ENCODE measurements at regions not wholly inside any gene's neighbourhood (a gene's known extent, or its start where the extent isn't known, plus 50 kb on each side); places are given as distances from the start of the nearest gene placed in this dataset.

DNA sequence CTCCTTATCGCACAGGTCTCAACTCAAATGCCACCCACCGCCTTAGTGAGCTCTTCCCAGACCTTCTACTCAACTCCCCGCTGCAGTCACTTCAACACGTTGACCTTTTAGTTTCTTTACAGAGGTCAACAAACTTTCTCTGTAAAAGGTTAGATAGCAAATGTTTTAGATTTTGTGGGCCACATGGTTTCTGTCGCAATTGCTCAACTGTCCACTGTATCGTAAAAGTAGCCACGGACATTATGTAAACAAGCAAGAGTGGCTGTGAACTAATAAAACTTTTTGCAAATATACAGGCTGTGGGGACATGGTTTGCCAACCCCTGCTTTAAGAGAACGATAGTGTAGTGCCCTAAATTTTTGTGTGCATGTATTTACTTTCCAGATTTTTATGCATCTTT, 247.6 kb upstream of the TSHZ2 start:
- H3K36me3 ChIP-seq (ENCODE audit: control insufficient read depth, insufficient read depth, low read length, severe bottlenecking): no peaks in the 10 kb centered on the region
- H3K4me1 ChIP-seq (ENCODE audit: control insufficient read depth, insufficient read depth, low read length): no peaks in the 10 kb centered on the region
- peaks cover under 1% of the 10 kb centered on the region for H3K9me3 ChIP-seq (ENCODE audit: control insufficient read depth, low read length)
- no peak overlapping the region for H3K9ac ChIP-seq (ENCODE audit: low read length)
- no peaks in the 10 kb centered on the region for H3K27me3 ChIP-seq (replicated peaks; ENCODE audit: control insufficient read depth, insufficient read depth, low read length)
- DNase-seq (ENCODE audit: low read depth): no peak
- H3K4me3 ChIP-seq (ENCODE audit: low read length): no peak overlapping the region

DNA sequence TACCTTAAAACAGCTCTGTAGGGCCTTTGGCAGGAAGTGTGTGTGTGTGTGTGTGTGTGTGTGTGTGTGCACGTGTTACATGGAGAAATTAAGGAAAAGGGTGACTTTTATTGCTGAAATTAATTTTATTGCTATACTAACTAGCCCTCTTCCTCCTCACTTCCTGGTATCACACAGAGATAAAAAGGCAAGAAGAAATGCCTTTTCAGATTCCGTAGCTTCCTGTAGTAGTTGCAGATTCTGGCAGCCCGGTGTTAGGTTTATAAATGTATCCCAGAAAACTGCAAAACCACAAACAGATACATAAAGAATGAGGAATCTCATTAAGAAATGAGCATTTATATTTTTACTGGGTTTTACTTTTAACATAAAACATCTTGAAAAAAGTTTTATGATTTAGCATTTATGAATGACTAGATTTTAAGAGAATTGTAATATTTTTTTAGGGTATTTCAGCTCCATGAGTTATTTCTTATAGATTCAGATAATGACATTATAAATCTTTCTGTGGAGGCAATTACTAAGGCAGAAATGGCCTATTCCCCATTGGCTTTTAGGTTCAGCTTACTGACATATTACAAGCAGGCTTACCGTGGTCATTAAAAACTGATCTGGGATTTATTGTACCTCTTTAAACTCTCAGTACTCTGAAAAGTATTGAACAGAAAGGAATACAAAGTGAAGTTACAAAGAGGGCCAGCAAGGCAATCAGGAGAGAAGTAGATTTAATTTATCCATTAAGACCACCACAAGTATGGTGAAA, 249.1 kb upstream of the TSHZ2 start:
- no peaks in the 10 kb centered on the region for H3K9me3 ChIP-seq (ENCODE audit: control insufficient read depth, low read length)
- no peak overlapping the region for H3K9ac ChIP-seq (ENCODE audit: low read length)
- H3K4me1 ChIP-seq (ENCODE audit: control insufficient read depth, insufficient read depth, low read length): no peaks in the 10 kb centered on the region
- H3K36me3 ChIP-seq (ENCODE audit: control insufficient read depth, insufficient read depth, low read length, severe bottlenecking): no peaks in the 10 kb centered on the region
- no peak for DNase-seq (ENCODE audit: low read depth)
- H3K27me3 ChIP-seq (replicated peaks; ENCODE audit: control insufficient read depth, insufficient read depth, low read length): no peaks in the 10 kb centered on the region
- H3K4me3 ChIP-seq (ENCODE audit: low read length): no peak overlapping the region

DNA sequence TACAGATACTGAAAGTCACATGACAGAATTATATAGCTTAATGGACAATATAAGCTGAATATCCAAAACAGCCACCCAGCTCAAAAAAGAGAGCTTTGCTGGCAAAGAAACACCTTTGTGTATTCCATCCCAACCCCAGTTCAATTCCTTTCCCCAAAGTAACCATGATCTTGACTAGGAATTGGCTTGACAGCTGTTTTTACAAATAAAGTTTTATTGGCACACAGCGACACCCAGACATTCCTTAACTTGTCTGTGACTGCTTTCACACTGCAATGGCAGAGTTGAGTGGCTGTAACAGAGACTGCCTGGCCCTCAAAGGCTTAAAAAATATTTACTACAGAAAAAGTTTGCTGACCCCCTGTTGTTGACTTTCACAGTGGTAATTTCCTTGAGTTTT, 264.0 kb upstream of the TSHZ2 start:
- Histone ChIP-seq H3K9me3 (ENCODE audit: control insufficient read depth, low read length) (no peaks in the 10 kb centered on the region), H3K9ac (ENCODE audit: low read length) (no peak overlapping the region), H3K36me3 (ENCODE audit: control insufficient read depth, insufficient read depth, low read length, severe bottlenecking) (no peaks in the 10 kb centered on the region), H3K4me3 (ENCODE audit: low read length) (no peak overlapping the region), H3K27me3 (replicated peaks; ENCODE audit: control insufficient read depth, insufficient read depth, low read length) (no peaks in the 10 kb centered on the region), H3K4me1 (ENCODE audit: control insufficient read depth, insufficient read depth, low read length) (no peaks in the 10 kb centered on the region)
- DNase-seq (ENCODE audit: low read depth): no peak

DNA sequence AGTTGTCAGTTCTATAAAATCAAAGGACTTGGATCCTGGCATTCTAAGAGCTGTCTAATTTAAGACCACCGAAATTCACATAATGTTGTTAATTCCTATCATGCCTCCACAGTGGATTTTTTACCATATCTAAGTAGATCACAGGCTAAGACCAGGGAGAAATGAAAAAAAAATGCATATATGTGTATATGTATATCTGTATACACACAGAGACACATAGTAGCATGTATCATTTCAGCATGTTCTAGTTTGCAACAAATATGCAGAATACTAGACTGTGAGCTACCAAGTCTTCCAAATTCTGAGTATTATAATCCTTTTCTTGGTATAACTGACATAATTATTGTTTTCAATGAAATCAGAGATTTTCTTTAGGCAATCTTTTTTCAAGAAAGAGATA, 267.6 kb upstream of the TSHZ2 start:
- DNase-seq (ENCODE audit: low read depth): no peak
- H3K4me3 ChIP-seq (ENCODE audit: low read length): no peak overlapping the region
- H3K9ac ChIP-seq (ENCODE audit: low read length): no peak overlapping the region
- no peaks in the 10 kb centered on the region for H3K9me3 ChIP-seq (ENCODE audit: control insufficient read depth, low read length)
- no peaks in the 10 kb centered on the region for H3K36me3 ChIP-seq (ENCODE audit: control insufficient read depth, insufficient read depth, low read length, severe bottlenecking)
- H3K27me3 ChIP-seq (replicated peaks; ENCODE audit: control insufficient read depth, insufficient read depth, low read length): no peaks in the 10 kb centered on the region
- no peaks in the 10 kb centered on the region for H3K4me1 ChIP-seq (ENCODE audit: control insufficient read depth, insufficient read depth, low read length)

DNA sequence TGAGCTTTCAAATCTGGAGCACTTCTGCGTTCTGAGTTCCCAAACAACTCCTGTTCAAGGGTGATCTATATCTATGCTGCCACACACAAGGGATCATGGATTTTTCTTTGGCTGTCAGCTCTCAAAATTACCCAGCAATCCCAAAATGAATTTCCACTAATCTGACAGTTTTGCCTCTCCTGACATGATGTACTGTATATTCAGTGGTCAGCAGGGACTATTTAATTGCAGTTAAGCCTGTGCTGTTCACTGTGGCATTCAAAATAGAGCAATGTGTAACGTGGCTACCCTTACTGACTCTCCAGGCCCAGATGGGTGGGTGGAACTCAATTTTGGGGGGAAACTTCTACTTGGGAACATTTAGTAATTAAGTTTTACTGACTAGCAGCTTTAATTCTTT, 283.8 kb upstream of the TSHZ2 start:
- Histone ChIP-seq H3K36me3 (ENCODE audit: control insufficient read depth, insufficient read depth, low read length, severe bottlenecking) (no peaks in the 10 kb centered on the region), H3K9me3 (ENCODE audit: control insufficient read depth, low read length) (no peaks in the 10 kb centered on the region), H3K4me3 (ENCODE audit: low read length) (no peak overlapping the region), H3K27me3 (replicated peaks; ENCODE audit: control insufficient read depth, insufficient read depth, low read length) (no peaks in the 10 kb centered on the region), H3K9ac (ENCODE audit: low read length) (no peak overlapping the region), H3K4me1 (ENCODE audit: control insufficient read depth, insufficient read depth, low read length) (peaks cover 11% of the 10 kb centered on the region)
- DNase-seq (ENCODE audit: low read depth): no peak

DNA sequence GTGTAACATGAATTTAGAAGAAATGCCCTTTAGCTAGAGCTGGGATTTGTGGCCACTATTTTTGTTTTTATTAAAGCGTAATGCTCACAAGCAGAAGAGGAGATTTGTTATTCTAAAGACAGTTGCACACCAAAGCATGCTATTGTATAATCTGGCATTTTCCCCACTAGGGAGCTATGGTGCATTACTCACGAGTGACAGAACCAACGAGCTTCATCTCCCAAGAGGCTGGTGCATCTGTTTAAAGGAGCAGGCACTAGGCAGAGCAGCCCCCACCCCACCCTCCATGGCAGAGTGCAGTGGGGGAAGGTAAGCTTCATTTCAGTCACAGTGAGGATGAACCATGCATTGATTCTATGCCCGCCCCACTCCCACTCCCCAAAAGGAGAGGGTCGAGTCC, 287.3 kb upstream of the TSHZ2 start:
- no peaks in the 10 kb centered on the region for H3K36me3 ChIP-seq (ENCODE audit: control insufficient read depth, insufficient read depth, low read length, severe bottlenecking)
- H3K4me1 ChIP-seq (ENCODE audit: control insufficient read depth, insufficient read depth, low read length): peaks cover 11% of the 10 kb centered on the region
- DNase-seq (ENCODE audit: low read depth): no peak
- no peak overlapping the region for H3K4me3 ChIP-seq (ENCODE audit: low read length)
- no peak overlapping the region for H3K9ac ChIP-seq (ENCODE audit: low read length)
- H3K27me3 ChIP-seq (replicated peaks; ENCODE audit: control insufficient read depth, insufficient read depth, low read length): no peaks in the 10 kb centered on the region
- peaks cover 8% of the 10 kb centered on the region for H3K9me3 ChIP-seq (ENCODE audit: control insufficient read depth, low read length)

DNA sequence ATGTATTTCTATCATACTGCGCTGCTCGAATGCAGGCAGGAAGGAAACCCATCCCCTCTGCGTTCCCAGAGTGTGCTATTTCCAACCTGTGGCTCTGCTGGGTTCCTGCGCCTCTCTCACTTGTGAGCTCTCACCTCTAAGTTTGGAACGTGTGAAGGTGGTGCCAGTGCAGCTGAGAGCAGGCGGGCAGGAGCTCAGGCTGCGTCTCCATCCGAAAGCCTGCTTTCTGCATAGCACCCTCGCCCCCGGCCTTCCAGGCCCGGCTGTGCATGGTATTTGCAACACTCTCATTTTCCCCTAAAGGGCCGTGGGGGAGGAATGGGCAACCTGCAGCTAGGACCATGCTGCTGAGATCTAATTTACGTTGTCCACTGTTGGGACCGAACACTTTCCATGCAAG, 288.0 kb upstream of the TSHZ2 start:
- H3K36me3 ChIP-seq (ENCODE audit: control insufficient read depth, insufficient read depth, low read length, severe bottlenecking): no peaks in the 10 kb centered on the region
- no peak overlapping the region for H3K4me3 ChIP-seq (ENCODE audit: low read length)
- DNase-seq (ENCODE audit: low read depth): no peak
- H3K27me3 ChIP-seq (replicated peaks; ENCODE audit: control insufficient read depth, insufficient read depth, low read length): no peaks in the 10 kb centered on the region
- H3K4me1 ChIP-seq (ENCODE audit: control insufficient read depth, insufficient read depth, low read length): peaks cover 11% of the 10 kb centered on the region
- H3K9me3 ChIP-seq (ENCODE audit: control insufficient read depth, low read length): peaks cover 8% of the 10 kb centered on the region
- H3K9ac ChIP-seq (ENCODE audit: low read length): no peak overlapping the region

DNA sequence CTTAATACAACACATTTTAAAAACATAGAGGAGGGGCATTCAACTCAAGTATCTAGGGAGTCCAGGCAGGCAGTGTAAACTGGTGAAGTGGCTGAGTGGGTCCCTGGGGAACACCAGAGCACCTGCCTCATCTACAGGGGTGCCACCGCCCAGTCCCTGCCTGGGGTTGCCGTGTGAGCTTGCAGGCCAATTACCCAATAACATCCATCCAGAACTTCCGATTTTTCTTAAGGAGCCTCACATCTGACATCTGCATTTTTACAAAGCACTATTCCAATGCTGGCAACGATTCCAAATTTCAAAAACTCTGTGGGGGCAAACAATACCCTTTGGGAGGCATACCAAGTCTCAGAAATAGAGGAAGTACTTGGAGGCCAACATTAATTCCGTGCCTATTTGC, 288.4 kb upstream of the TSHZ2 start:
- Histone ChIP-seq H3K4me3 (ENCODE audit: low read length) (no peak overlapping the region), H3K9me3 (ENCODE audit: control insufficient read depth, low read length) (peaks cover 8% of the 10 kb centered on the region), H3K36me3 (ENCODE audit: control insufficient read depth, insufficient read depth, low read length, severe bottlenecking) (no peaks in the 10 kb centered on the region), H3K4me1 (ENCODE audit: control insufficient read depth, insufficient read depth, low read length) (peaks cover 11% of the 10 kb centered on the region), H3K9ac (ENCODE audit: low read length) (no peak overlapping the region), H3K27me3 (replicated peaks; ENCODE audit: control insufficient read depth, insufficient read depth, low read length) (no peaks in the 10 kb centered on the region)
- no peak for DNase-seq (ENCODE audit: low read depth)

DNA sequence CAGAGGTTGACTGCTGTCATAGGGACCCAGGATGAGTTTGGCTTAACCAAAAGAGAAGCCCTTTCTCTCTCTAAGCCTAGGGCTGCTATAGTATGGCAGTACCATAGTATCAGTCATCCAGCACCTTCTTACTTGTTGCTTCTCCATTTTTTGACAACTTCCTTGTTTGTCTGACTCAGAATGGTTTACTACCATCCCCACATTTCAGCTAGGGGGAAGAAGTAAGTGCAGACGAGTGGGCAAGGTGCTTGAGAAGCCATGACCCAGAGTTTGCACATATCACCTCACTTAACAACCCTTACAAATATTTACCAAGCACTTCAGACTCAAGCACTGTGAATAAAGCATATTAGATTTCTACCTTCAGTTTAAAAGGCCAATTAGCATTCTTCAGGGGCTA, 289.9 kb upstream of the TSHZ2 start:
- peaks cover 18% of the 10 kb centered on the region for H3K4me1 ChIP-seq (ENCODE audit: control insufficient read depth, insufficient read depth, low read length)
- H3K9ac ChIP-seq (ENCODE audit: low read length): no peak overlapping the region
- H3K9me3 ChIP-seq (ENCODE audit: control insufficient read depth, low read length): peaks cover 8% of the 10 kb centered on the region
- no peak for DNase-seq (ENCODE audit: low read depth)
- no peaks in the 10 kb centered on the region for H3K36me3 ChIP-seq (ENCODE audit: control insufficient read depth, insufficient read depth, low read length, severe bottlenecking)
- no peak overlapping the region for H3K4me3 ChIP-seq (ENCODE audit: low read length)
- H3K27me3 ChIP-seq (replicated peaks; ENCODE audit: control insufficient read depth, insufficient read depth, low read length): no peaks in the 10 kb centered on the region

DNA sequence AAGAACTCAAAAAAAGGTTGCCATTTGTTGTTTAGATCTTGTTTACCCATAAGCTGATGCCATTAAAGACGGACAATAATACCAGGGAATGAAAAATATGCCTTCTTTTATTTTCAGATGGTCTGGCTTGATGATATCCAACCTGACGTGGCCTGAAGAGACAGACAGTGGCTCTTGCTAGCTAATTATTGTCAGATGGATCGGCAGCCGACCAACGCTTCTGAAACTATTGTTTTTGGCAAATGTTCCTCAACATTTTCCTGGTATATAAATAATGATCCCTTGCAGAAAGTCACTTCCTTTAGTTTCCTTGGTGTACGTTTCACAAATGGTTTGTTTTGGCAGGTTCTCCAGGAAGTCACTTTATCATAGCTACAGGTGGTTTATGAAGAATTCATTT, 290.9 kb upstream of the TSHZ2 start:
- no peak for DNase-seq (ENCODE audit: low read depth)
- H3K9ac ChIP-seq (ENCODE audit: low read length): no peak overlapping the region
- H3K36me3 ChIP-seq (ENCODE audit: control insufficient read depth, insufficient read depth, low read length, severe bottlenecking): no peaks in the 10 kb centered on the region
- no peaks in the 10 kb centered on the region for H3K27me3 ChIP-seq (replicated peaks; ENCODE audit: control insufficient read depth, insufficient read depth, low read length)
- H3K4me3 ChIP-seq (ENCODE audit: low read length): no peak overlapping the region
- H3K4me1 ChIP-seq (ENCODE audit: control insufficient read depth, insufficient read depth, low read length): peaks cover 24% of the 10 kb centered on the region
- peaks cover 8% of the 10 kb centered on the region for H3K9me3 ChIP-seq (ENCODE audit: control insufficient read depth, low read length)

DNA sequence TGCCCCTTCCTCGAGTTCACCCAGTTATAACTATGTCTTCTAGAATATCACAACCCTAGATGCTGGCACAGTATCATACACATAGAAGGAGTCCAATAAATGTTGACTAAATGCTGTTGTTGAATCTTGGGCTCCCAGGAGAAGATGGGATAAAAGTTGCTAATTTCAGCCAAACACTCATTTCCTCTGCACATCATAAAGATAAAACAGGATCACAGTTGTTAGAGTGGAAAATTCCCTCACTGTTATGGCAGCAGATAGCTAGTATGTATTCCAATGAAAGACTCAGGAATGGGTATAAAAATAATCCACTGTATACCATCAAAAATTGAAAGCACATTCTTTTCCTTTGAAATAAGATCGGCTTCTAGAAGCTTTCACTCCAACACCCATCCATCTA, 294.9 kb upstream of the TSHZ2 start:
- Histone ChIP-seq H3K9ac (ENCODE audit: low read length) (no peak overlapping the region), H3K27me3 (replicated peaks; ENCODE audit: control insufficient read depth, insufficient read depth, low read length) (no peaks in the 10 kb centered on the region), H3K4me3 (ENCODE audit: low read length) (no peak overlapping the region), H3K9me3 (ENCODE audit: control insufficient read depth, low read length) (peaks cover 8% of the 10 kb centered on the region), H3K36me3 (ENCODE audit: control insufficient read depth, insufficient read depth, low read length, severe bottlenecking) (no peaks in the 10 kb centered on the region), H3K4me1 (ENCODE audit: control insufficient read depth, insufficient read depth, low read length) (peaks cover 30% of the 10 kb centered on the region)
- no peak for DNase-seq (ENCODE audit: low read depth)
